Loucy (cell line): ENCODE measurements at regions not wholly inside any gene's neighbourhood (a gene's known extent, or its start where the extent isn't known, plus 50 kb on each side); places are given as distances from the start of the nearest gene placed in this dataset.

Experiments
- H2AFZ ChIP-seq: fragments of 200-600 bp; sonication (generic); 2 replicates; pipeline ENCODE4 v1.6.0; 2016; ENCODE audit warnings: antibody characterized with exemption, mild to moderate bottlenecking, low read length, moderate library complexity
- H3F3A ChIP-seq: fragments of 200-600 bp; 2 replicates; pipeline ENCODE4 v1.6.0; 2016; ENCODE audit warnings: antibody characterized with exemption, low read depth, mild to moderate bottlenecking
- H3K27me3 ChIP-seq: fragments of 200-600 bp; sonication (generic); 2 replicates; pipeline ENCODE4 v1.6.1; 2014; ENCODE audit warnings: low read length, mild to moderate bottlenecking; ENCODE audit not compliant: insufficient read depth, poor library complexity, severe bottlenecking
- H3K36me3 ChIP-seq: fragments of 200-600 bp; sonication (generic); 2 replicates; pipeline ENCODE4 v1.6.1; 2016; ENCODE audit warnings: low read length; ENCODE audit not compliant: insufficient read depth
- H3K4me1 ChIP-seq: fragments of 200-600 bp; sonication (generic); 2 replicates; pipeline ENCODE4 v1.5.1; 2014; ENCODE audit warnings: low read length, mild to moderate bottlenecking; ENCODE audit not compliant: insufficient read depth, poor library complexity, severe bottlenecking
- H3K4me2 ChIP-seq: fragments of 200-600 bp; sonication (generic); 2 replicates; pipeline ENCODE4 v1.6.0; 2014; ENCODE audit warnings: antibody characterized with exemption, low read length, low read depth, mild to moderate bottlenecking; ENCODE audit not compliant: poor library complexity, severe bottlenecking
- H3K4me3 ChIP-seq: fragments of 200-600 bp; sonication (generic); 2 replicates; pipeline ENCODE4 v1.5.1; 2014; ENCODE audit warnings: low read length, mild to moderate bottlenecking, mixed read lengths; ENCODE audit not compliant: poor library complexity, severe bottlenecking
- H3K79me2 ChIP-seq: fragments of 200-600 bp; sonication (generic); 2 replicates; pipeline ENCODE4 v1.6.1; 2014; ENCODE audit warnings: low read length; ENCODE audit not compliant: insufficient read depth
- H3K9ac ChIP-seq: fragments of 200-600 bp; sonication (generic); 2 replicates; pipeline ENCODE4 v1.6.0; 2014; ENCODE audit warnings: mild to moderate bottlenecking, low read depth, low read length, moderate library complexity; ENCODE audit not compliant: poor library complexity, severe bottlenecking
- H3K9me2 ChIP-seq: fragments of 200-600 bp; sonication (generic); replicated peaks from 2 replicates; pipeline ENCODE4 v1.6.1; 2016; ENCODE audit warnings: low read depth, low read length, mixed read lengths
- H3K9me3 ChIP-seq: fragments of 200-600 bp; sonication (generic); 2 replicates; pipeline ENCODE4 v1.6.1; 2014; ENCODE audit warnings: mild to moderate bottlenecking, antibody characterized with exemption, low read length, low read depth; ENCODE audit not compliant: insufficient read depth
- H4K20me1 ChIP-seq: fragments of 200-600 bp; sonication (generic); 2 replicates; pipeline ENCODE4 v1.6.0; 2014; ENCODE audit warnings: antibody characterized with exemption, low read length, mild to moderate bottlenecking; ENCODE audit not compliant: insufficient read depth, poor library complexity, severe bottlenecking
- CTCF ChIP-seq: fragments of 200-600 bp; sonication (generic); conservative IDR thresholded peaks from 2 replicates; pipeline ENCODE4 v1.5.1; 2014; ENCODE audit warnings: mild to moderate bottlenecking, antibody characterized with exemption, low read length
- EZH2phosphoT487 ChIP-seq: fragments of 200-600 bp; IDR thresholded peaks from 2 replicates; pipeline ENCODE4 v1.6.1; 2018; ENCODE audit warnings: antibody characterized with exemption, mild to moderate bottlenecking, moderate library complexity, borderline replicate concordance

DNA sequence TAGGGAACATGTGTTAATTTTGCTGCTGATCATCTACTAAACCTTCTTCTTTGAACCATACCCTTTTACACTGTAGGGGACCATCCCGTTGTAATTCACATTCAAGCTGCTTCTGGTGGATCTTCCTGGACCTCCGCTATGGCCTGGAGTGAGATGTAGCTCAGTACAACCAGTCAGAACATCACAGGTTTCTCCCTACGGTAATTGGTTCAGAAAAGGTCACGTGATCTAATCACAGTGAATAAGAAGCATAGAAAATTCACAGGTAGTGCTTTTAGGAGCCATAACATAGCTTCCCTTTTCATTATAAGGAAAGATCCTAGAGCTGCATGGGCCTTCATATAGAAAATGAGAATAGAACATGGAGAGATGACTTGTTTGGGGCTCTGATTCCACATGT, 320.8 kb upstream of the PDZRN3 start:
- Histone ChIP-seq H3F3A (no peaks in the 10 kb centered on the region), H4K20me1 (no peaks in the 10 kb centered on the region), H3K27me3 (no peaks in the 10 kb centered on the region), H3K4me3 (no peak overlapping the region), H3K4me2 (no peak overlapping the region), H3K36me3 (no peaks in the 10 kb centered on the region), H2AFZ (no peak overlapping the region), H3K9me2 (no peaks in the 10 kb centered on the region), H3K79me2 (no peaks in the 10 kb centered on the region), H3K9ac (no peak overlapping the region), H3K4me1 (no peaks in the 10 kb centered on the region), H3K9me3 (peaks cover 4% of the 10 kb centered on the region; the same call in 1 of the 2 replicates)
- TF ChIP-seq CTCF, result no peak
- TF ChIP-seq EZH2phosphoT487, result no peak

- Histone ChIP-seq H3K4me1 (no peaks in the 10 kb centered on the region), H3K27me3 (no peaks in the 10 kb centered on the region), H3K9ac (no peak overlapping the region), H3F3A (no peaks in the 10 kb centered on the region), H3K36me3 (no peaks in the 10 kb centered on the region), H4K20me1 (no peaks in the 10 kb centered on the region), H3K4me2 (no peak overlapping the region), H3K79me2 (no peaks in the 10 kb centered on the region), H3K9me2 (no peaks in the 10 kb centered on the region), H3K4me3 (no peak overlapping the region), H3K9me3 (peaks cover 4% of the 10 kb centered on the region; the same call in 1 of the 2 replicates), H2AFZ (no peak overlapping the region)
- TF ChIP-seq CTCF, result no peak
- no peak for TF ChIP-seq EZH2phosphoT487
Measured at GRCh38 chr3:73939985-73940384, 315.2 kb upstream of the PDZRN3 start.

DNA sequence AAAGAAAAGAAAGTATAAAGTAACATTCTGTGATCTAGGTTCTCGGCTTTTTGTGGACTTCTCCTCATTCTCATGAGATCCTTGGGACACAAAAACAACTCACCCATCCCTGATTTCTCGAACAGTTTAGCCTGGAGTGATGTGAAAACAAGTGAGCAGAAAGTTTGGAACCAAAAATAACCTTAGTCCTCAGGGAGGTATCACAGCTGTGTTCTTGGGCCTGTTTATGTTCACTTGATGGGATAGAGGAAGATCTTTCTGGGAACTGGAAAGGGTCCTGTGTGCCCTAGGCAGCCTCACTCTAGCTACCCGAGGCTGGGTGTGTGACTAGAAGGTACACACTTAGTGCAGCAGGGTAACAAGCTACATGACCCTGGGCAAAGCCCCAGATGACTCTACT, 308.8 kb upstream of the PDZRN3 start:
- TF ChIP-seq EZH2phosphoT487 (no peak), CTCF (no peak)
- Histone ChIP-seq H3K79me2 (no peaks in the 10 kb centered on the region), H4K20me1 (no peaks in the 10 kb centered on the region), H3K4me1 (no peaks in the 10 kb centered on the region), H3F3A (no peaks in the 10 kb centered on the region), H3K9ac (no peak overlapping the region), H2AFZ (no peak overlapping the region), H3K4me3 (no peak overlapping the region), H3K9me2 (no peaks in the 10 kb centered on the region), H3K9me3 (no peaks in the 10 kb centered on the region), H3K4me2 (no peak overlapping the region), H3K27me3 (no peaks in the 10 kb centered on the region), H3K36me3 (no peaks in the 10 kb centered on the region)
